KMS-11 (cell line): ENCODE measurements at regions not wholly inside any gene's neighbourhood (a gene's known extent, or its start where the extent isn't known, plus 50 kb on each side); places are given as distances from the start of the nearest gene placed in this dataset.

Source experiments
- H2AFZ ChIP-seq: fragments of 200-600 bp; sonication (generic); 2 replicates; pipeline ENCODE4 v1.6.1; 2016; ENCODE audit warnings: antibody characterized with exemption, mixed run types, low read depth
- H3K27ac ChIP-seq: fragments of 200-600 bp; sonication (generic); 2 replicates; pipeline ENCODE4 v1.6.1; 2016; ENCODE audit warnings: mild to moderate bottlenecking, mixed run types
- H3K27me3 ChIP-seq: fragments of 200-600 bp; sonication (generic); 2 replicates; pipeline ENCODE4 v1.6.1; 2017; ENCODE audit warnings: mild to moderate bottlenecking, low read depth, mixed run types, moderate library complexity; ENCODE audit not compliant: insufficient read depth
- H3K36me3 ChIP-seq: fragments of 200-600 bp; sonication (generic); 2 replicates; pipeline ENCODE4 v1.6.1; 2017; ENCODE audit warnings: mild to moderate bottlenecking, mixed run types; ENCODE audit not compliant: insufficient read depth
- H3K4me1 ChIP-seq: fragments of 200-600 bp; sonication (generic); 2 replicates; pipeline ENCODE4 v1.6.1; 2016; ENCODE audit warnings: mild to moderate bottlenecking, low read depth, mixed run types; ENCODE audit not compliant: poor library complexity, severe bottlenecking
- H3K4me2 ChIP-seq: fragments of 200-600 bp; sonication (generic); 2 replicates; pipeline ENCODE4 v1.7.0; 2016; ENCODE audit warnings: mild to moderate bottlenecking, mixed run types
- H3K4me3 ChIP-seq: fragments of 200-600 bp; sonication (generic); IDR thresholded peaks from 2 replicates; pipeline ENCODE4 v1.6.1; 2017; ENCODE audit warnings: low read depth, low read length, mixed read lengths; ENCODE audit not compliant: insufficient read depth
- H3K79me2 ChIP-seq: fragments of 200-600 bp; sonication (generic); 2 replicates; pipeline ENCODE4 v1.6.1; 2016; ENCODE audit warnings: low read depth, mixed run types; ENCODE audit not compliant: insufficient read depth
- H3K9ac ChIP-seq: fragments of 200-600 bp; sonication (generic); 2 replicates; pipeline ENCODE4 v1.6.1; 2016; ENCODE audit warnings: mild to moderate bottlenecking, mixed run types
- H4K20me1 ChIP-seq: fragments of 200-600 bp; sonication (generic); 2 replicates; pipeline ENCODE4 v1.6.1; 2016; ENCODE audit warnings: mild to moderate bottlenecking, mixed run types; ENCODE audit not compliant: insufficient read depth
- TF ChIP-seq, protein P1 (sequence below): fragments of 200-600 bp; sonication (generic); conservative IDR thresholded peaks from 2 replicates; pipeline ENCODE4 v1.6.1; 2017; ENCODE audit warnings: low read depth, mild to moderate bottlenecking, antibody characterized with exemption, low read length, moderate library complexity, mixed read lengths

- Histone ChIP-seq H3K27me3 (no peaks in the 10 kb centered on the region), H3K79me2 (no peaks in the 10 kb centered on the region), H3K4me3 (no peak overlapping the region), H3K4me2 (no peak overlapping the region), H3K4me1 (no peaks in the 10 kb centered on the region), H3K36me3 (no peaks in the 10 kb centered on the region), H2AFZ (no peak overlapping the region), H4K20me1 (no peaks in the 10 kb centered on the region), H3K27ac (no peak overlapping the region), H3K9ac (no peak overlapping the region)
- TF ChIP-seq, protein P1, sequence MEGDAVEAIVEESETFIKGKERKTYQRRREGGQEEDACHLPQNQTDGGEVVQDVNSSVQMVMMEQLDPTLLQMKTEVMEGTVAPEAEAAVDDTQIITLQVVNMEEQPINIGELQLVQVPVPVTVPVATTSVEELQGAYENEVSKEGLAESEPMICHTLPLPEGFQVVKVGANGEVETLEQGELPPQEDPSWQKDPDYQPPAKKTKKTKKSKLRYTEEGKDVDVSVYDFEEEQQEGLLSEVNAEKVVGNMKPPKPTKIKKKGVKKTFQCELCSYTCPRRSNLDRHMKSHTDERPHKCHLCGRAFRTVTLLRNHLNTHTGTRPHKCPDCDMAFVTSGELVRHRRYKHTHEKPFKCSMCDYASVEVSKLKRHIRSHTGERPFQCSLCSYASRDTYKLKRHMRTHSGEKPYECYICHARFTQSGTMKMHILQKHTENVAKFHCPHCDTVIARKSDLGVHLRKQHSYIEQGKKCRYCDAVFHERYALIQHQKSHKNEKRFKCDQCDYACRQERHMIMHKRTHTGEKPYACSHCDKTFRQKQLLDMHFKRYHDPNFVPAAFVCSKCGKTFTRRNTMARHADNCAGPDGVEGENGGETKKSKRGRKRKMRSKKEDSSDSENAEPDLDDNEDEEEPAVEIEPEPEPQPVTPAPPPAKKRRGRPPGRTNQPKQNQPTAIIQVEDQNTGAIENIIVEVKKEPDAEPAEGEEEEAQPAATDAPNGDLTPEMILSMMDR, result peak; percentile 61
Measured at GRCh38 chr16:9297437-9298113, 206.1 kb downstream of the HAPSTR1 start.

DNA sequence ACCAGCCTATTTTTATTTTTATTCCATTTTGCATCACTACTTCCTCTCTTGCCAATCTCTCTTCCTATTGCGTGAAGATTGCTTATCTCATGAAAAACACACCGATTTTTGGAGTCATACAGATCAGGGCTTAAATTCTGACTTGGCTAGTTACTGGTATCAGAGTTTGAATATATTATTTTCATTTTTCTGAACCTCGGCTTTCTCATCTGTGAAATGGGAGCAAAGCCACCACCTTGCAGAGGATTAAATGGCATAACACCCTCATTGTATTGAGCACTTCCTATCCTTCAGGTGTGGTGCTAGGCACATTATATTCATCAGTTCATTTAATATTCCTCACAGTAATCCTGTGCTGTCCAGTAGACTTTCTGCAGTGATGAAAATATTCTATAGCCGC is 208.8 kb downstream of the HAPSTR1 start:
- no peak overlapping the region for H3K9ac ChIP-seq
- TF ChIP-seq, protein P1, result no peak
- H3K36me3 ChIP-seq, result no peaks in the 10 kb centered on the region
- no peak overlapping the region for H3K27ac ChIP-seq
- no peak overlapping the region for H2AFZ ChIP-seq
- no peaks in the 10 kb centered on the region for H3K4me1 ChIP-seq
- H3K79me2 ChIP-seq, result no peaks in the 10 kb centered on the region
- no peak overlapping the region for H3K4me2 ChIP-seq
- H3K27me3 ChIP-seq, result no peaks in the 10 kb centered on the region
- no peaks in the 10 kb centered on the region for H4K20me1 ChIP-seq
- no peak overlapping the region for H3K4me3 ChIP-seq

DNA sequence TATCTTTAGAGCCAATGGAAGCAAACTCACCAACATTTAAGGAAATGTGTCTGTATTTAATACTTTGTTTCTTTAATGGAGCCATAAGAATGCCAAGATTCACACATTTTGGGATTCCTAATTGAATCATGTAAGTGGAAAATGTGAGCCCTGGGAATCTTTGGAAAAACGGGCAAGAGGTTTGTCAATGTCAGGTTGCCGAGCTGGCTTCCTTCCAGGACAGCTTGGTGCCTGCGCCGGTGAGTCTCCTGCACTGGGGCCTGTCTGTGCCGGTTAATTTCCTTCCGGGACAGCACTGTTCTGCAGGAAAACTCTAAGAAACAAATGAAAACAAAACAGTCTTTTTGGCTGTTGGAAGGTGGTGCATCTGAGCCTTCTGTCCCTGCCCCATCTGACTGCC is 210.6 kb downstream of the HAPSTR1 start:
- no peak overlapping the region for H3K27ac ChIP-seq
- H3K4me1 ChIP-seq, result no peaks in the 10 kb centered on the region
- H3K27me3 ChIP-seq, result no peaks in the 10 kb centered on the region
- H3K9ac ChIP-seq, result no peak overlapping the region
- H4K20me1 ChIP-seq, result no peaks in the 10 kb centered on the region
- H3K36me3 ChIP-seq, result no peaks in the 10 kb centered on the region
- no peak overlapping the region for H3K4me3 ChIP-seq
- no peak overlapping the region for H3K4me2 ChIP-seq
- TF ChIP-seq, protein P1, result no peak
- no peaks in the 10 kb centered on the region for H3K79me2 ChIP-seq
- H2AFZ ChIP-seq, result no peak overlapping the region

GRCh38 chr16:9306753-9307152 is 215.3 kb downstream of the HAPSTR1 start:
- Histone ChIP-seq H3K36me3 (no peaks in the 10 kb centered on the region), H3K4me2 (no peak overlapping the region), H3K9ac (no peak overlapping the region), H3K4me1 (no peaks in the 10 kb centered on the region), H3K27me3 (no peaks in the 10 kb centered on the region), H3K79me2 (no peaks in the 10 kb centered on the region), H3K27ac (no peak overlapping the region), H3K4me3 (no peak overlapping the region), H4K20me1 (no peaks in the 10 kb centered on the region), H2AFZ (no peak overlapping the region)
- TF ChIP-seq, protein P1, result no peak
